ENCODE measurements at regions not wholly inside any gene's neighbourhood (a gene's known extent, or its start where the extent isn't known, plus 50 kb on each side); places are given as distances from the start of the nearest gene placed in this dataset.

- no peak for DNase-seq
Observed at GRCh38 chr12:11946161-11946560, 124.6 kb upstream of the BCL2L14 start.

- no peak for DNase-seq
Observed at GRCh38 chr12:11947213-11947612, 123.5 kb upstream of the BCL2L14 start.

GRCh38 chr12:11949738-11950411, 120.9 kb upstream of the BCL2L14 start:
- DNase-seq: no peak

- DNase-seq: no peak
Observed at GRCh38 chr12:11951209-11951608, 119.5 kb upstream of the BCL2L14 start.

GRCh38 chr12:11953523-11953922, 117.2 kb upstream of the BCL2L14 start:
- DNase-seq: no peak

GRCh38 chr12:11954181-11954580, 116.6 kb upstream of the BCL2L14 start:
- DNase-seq: no peak

- DNase-seq: no peak
Observed at GRCh38 chr12:11958221-11959091, 112.3 kb upstream of the BCL2L14 start.

GRCh38 chr12:11959117-11959823, 111.5 kb upstream of the BCL2L14 start:
- DNase-seq: no peak

- DNase-seq: no peak
Observed at GRCh38 chr12:11960646-11961045, 110.1 kb upstream of the BCL2L14 start.

- no peak for DNase-seq
Observed at GRCh38 chr12:11961686-11962085, 109.1 kb upstream of the BCL2L14 start.

- no peak for DNase-seq
Observed at GRCh38 chr12:11962860-11963259, 107.9 kb upstream of the BCL2L14 start.

GRCh38 chr12:11963841-11964471, 106.8 kb upstream of the BCL2L14 start:
- no peak for DNase-seq

GRCh38 chr12:11965258-11965910, 105.4 kb upstream of the BCL2L14 start:
- DNase-seq: no peak

- no peak for DNase-seq
Observed at GRCh38 chr12:11967376-11968047, 103.2 kb upstream of the BCL2L14 start.

- no peak for DNase-seq
Observed at GRCh38 chr12:11968048-11968383, 102.7 kb upstream of the BCL2L14 start.

GRCh38 chr12:11968516-11968915, 102.2 kb upstream of the BCL2L14 start:
- no peak for DNase-seq

- no peak for DNase-seq
Observed at GRCh38 chr12:11969437-11970154, 101.1 kb upstream of the BCL2L14 start.

- no peak for DNase-seq
Observed at GRCh38 chr12:11970155-11970520, 100.6 kb upstream of the BCL2L14 start.

GRCh38 chr12:11973396-11973795, 97.3 kb upstream of the BCL2L14 start:
- DNase-seq: no peak

- DNase-seq: no peak
Observed at GRCh38 chr12:11976005-11976404, 94.7 kb upstream of the BCL2L14 start.
